Testis (tissue), 2 donors: ENCODE measurements at regions not wholly inside any gene's neighbourhood (a gene's known extent, or its start where the extent isn't known, plus 50 kb on each side); places are given as distances from the start of the nearest gene placed in this dataset.

ENCODE experiments used
- POLR2A ChIP-seq: fragments of 450-650 bp; IDR thresholded peaks from one replicate; pipeline ENCODE4 v1.6.1; 2017; ENCODE audit warnings: antibody characterized with exemption, mild to moderate bottlenecking, moderate library complexity
- TF ChIP-seq, protein P1 (sequence below), 3 experiments: fragments of 450-650 bp in 2 of 3; fragments of 200-600 bp in 1 of 3; sonication (generic) in 1 of 3; IDR thresholded peaks; one replicate each; pipeline ENCODE4 v1.5.1; 2016 to 2019; ENCODE audit warnings: antibody characterized with exemption in 3 of 3, mild to moderate bottlenecking in 2 of 3, moderate library complexity in 1 of 3

DNA sequence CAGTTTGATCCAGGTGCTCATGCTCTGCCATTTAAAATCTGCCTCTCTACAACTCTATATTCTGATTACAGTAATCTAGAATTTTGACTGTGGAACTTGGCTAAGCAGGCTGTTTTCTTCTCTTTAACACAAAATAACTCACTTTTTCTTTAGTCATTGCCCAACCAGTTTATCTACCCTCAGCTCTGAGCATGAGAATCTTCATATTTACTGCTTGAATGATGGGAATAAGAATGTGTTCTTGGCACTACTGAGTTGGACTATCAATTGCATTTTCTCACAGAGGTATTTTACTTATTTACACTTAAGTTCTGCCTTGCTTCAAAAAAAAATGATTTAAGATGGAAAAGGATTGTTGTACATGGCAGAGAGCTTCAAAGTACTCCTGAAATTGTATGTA is 301.1 kb downstream of the CCDC85A start:
- TF ChIP-seq, protein P1, sequence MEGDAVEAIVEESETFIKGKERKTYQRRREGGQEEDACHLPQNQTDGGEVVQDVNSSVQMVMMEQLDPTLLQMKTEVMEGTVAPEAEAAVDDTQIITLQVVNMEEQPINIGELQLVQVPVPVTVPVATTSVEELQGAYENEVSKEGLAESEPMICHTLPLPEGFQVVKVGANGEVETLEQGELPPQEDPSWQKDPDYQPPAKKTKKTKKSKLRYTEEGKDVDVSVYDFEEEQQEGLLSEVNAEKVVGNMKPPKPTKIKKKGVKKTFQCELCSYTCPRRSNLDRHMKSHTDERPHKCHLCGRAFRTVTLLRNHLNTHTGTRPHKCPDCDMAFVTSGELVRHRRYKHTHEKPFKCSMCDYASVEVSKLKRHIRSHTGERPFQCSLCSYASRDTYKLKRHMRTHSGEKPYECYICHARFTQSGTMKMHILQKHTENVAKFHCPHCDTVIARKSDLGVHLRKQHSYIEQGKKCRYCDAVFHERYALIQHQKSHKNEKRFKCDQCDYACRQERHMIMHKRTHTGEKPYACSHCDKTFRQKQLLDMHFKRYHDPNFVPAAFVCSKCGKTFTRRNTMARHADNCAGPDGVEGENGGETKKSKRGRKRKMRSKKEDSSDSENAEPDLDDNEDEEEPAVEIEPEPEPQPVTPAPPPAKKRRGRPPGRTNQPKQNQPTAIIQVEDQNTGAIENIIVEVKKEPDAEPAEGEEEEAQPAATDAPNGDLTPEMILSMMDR (IDR thresholded peaks at IDR 0.05) = no peak
- no peak for TF ChIP-seq POLR2A
